H9 (cell line): ENCODE measurements at regions not wholly inside any gene's neighbourhood (a gene's known extent, or its start where the extent isn't known, plus 50 kb on each side); places are given as distances from the start of the nearest gene placed in this dataset.

ENCODE experiments used
- DNase-seq: peaks from one replicate; pipeline ENCODE4 v3.0.0-alpha.2; 2017
- H2AFZ ChIP-seq: one replicate; pipeline ENCODE4 v1.6.1; 2013; ENCODE audit warnings: mild to moderate bottlenecking, low read length, control low read depth, moderate library complexity
- H2AK5ac ChIP-seq: 2 replicates; pipeline ENCODE4 v1.6.1; 2013; ENCODE audit warnings: low read length, control low read depth, mixed read lengths; ENCODE audit not compliant: insufficient read length
- H2BK120ac ChIP-seq: one replicate; pipeline ENCODE4 v1.6.1; 2013; ENCODE audit warnings: low read depth, mild to moderate bottlenecking, low read length, control low read depth, inconsistent platforms; ENCODE audit not compliant: poor library complexity, severe bottlenecking
- H2BK12ac ChIP-seq: 2 replicates; pipeline ENCODE4 v1.6.1; 2013; ENCODE audit warnings: low read length, control low read depth, mixed read lengths, low read depth; ENCODE audit not compliant: insufficient read length
- H2BK15ac ChIP-seq: 2 replicates; pipeline ENCODE4 v1.6.1; 2013; ENCODE audit warnings: low read depth, low read length, control low read depth
- H2BK20ac ChIP-seq: one replicate; pipeline ENCODE4 v1.6.1; 2013; ENCODE audit warnings: low read depth, mild to moderate bottlenecking, low read length, control low read depth, inconsistent platforms; ENCODE audit not compliant: poor library complexity, severe bottlenecking
- H2BK5ac ChIP-seq: 2 replicates; pipeline ENCODE4 v1.6.1; 2013; ENCODE audit warnings: low read length, control low read depth, mixed read lengths; ENCODE audit not compliant: insufficient read length
- H3K14ac ChIP-seq: 2 replicates; pipeline ENCODE4 v1.6.1; 2013; ENCODE audit warnings: low read length, control low read depth; ENCODE audit not compliant: insufficient read depth
- H3K18ac ChIP-seq: 2 replicates; pipeline ENCODE4 v1.6.1; 2013; ENCODE audit warnings: low read depth, mild to moderate bottlenecking, mixed read lengths, low read length, control low read depth; ENCODE audit not compliant: insufficient read length
- H3K23ac ChIP-seq: 2 replicates; pipeline ENCODE4 v1.6.1; 2013; ENCODE audit warnings: low read length, control low read depth, mixed read lengths, low read depth; ENCODE audit not compliant: insufficient read length
- H3K23me2 ChIP-seq: 2 replicates; pipeline ENCODE4 v1.6.1; 2013; ENCODE audit warnings: low read depth, mild to moderate bottlenecking, mixed read lengths, low read length, control low read depth; ENCODE audit not compliant: insufficient read length, poor library complexity, severe bottlenecking
- H3K27ac ChIP-seq: 2 replicates; pipeline ENCODE4 v1.5.1; 2013; ENCODE audit warnings: low read length, control low read depth, mixed read lengths, low read depth; ENCODE audit not compliant: insufficient read length
- H3K27me3 ChIP-seq: 2 replicates; pipeline ENCODE4 v1.6.1; 2013; ENCODE audit warnings: low read length, control low read depth, inconsistent platforms; ENCODE audit not compliant: insufficient read depth
- H3K4ac ChIP-seq: 2 replicates; pipeline ENCODE4 v1.6.1; 2013; ENCODE audit warnings: low read depth, mild to moderate bottlenecking, control low read depth, inconsistent platforms, low read length, moderate library complexity
- H3K4me1 ChIP-seq: 2 replicates; pipeline ENCODE4 v1.6.1; 2013; ENCODE audit warnings: low read length, control low read depth, inconsistent platforms; ENCODE audit not compliant: insufficient read depth
- H3K4me2 ChIP-seq: 2 replicates; pipeline ENCODE4 v1.6.1; 2013; ENCODE audit warnings: low read length, control low read depth, mixed read lengths; ENCODE audit not compliant: insufficient read length, insufficient read depth
- H3K56ac ChIP-seq: 2 replicates; pipeline ENCODE4 v1.6.1; 2013; ENCODE audit warnings: low read depth, mild to moderate bottlenecking, mixed read lengths, low read length, control low read depth; ENCODE audit not compliant: insufficient read length
- H3K79me1 ChIP-seq: 2 replicates; pipeline ENCODE4 v1.6.1; 2013; ENCODE audit warnings: low read depth, mild to moderate bottlenecking, moderate library complexity, low read length, control low read depth, inconsistent platforms; ENCODE audit not compliant: insufficient read depth, poor library complexity, severe bottlenecking
- H3K79me2 ChIP-seq: 2 replicates; pipeline ENCODE4 v1.6.1; 2013; ENCODE audit warnings: low read length, control low read depth, inconsistent platforms; ENCODE audit not compliant: insufficient read depth
- H3K9ac ChIP-seq: 2 replicates; pipeline ENCODE4 v1.6.1; 2013; ENCODE audit warnings: low read length, control low read depth, mixed read lengths; ENCODE audit not compliant: insufficient read length; ENCODE audit errors: extremely low read depth
- H3K9me3 ChIP-seq: one replicate; pipeline ENCODE4 v1.6.1; 2013; ENCODE audit warnings: low read depth, low read length, inconsistent platforms; ENCODE audit not compliant: control insufficient read depth
- H3T11ph ChIP-seq: one replicate; pipeline ENCODE4 v1.6.1; 2013; ENCODE audit warnings: mild to moderate bottlenecking, low read length, control low read depth, inconsistent platforms
- H4K20me1 ChIP-seq: one replicate; pipeline ENCODE4 v1.6.1; 2013; ENCODE audit not compliant: control insufficient read depth, insufficient read length, insufficient read depth
- H4K5ac ChIP-seq: 2 replicates; pipeline ENCODE4 v1.6.1; 2013; ENCODE audit warnings: low read depth, mild to moderate bottlenecking, mixed read lengths, low read length, control low read depth; ENCODE audit not compliant: insufficient read length
- H4K8ac ChIP-seq: replicated peaks from 2 replicates; pipeline ENCODE4 v1.6.1; 2013; ENCODE audit warnings: low read length, control low read depth, mixed read lengths, low read depth; ENCODE audit not compliant: insufficient read length
- H4K91ac ChIP-seq: 2 replicates; pipeline ENCODE4 v1.6.1; 2013; ENCODE audit warnings: low read depth, mild to moderate bottlenecking, moderate library complexity, mixed read lengths, low read length, control low read depth; ENCODE audit not compliant: insufficient read length
- H3K27ac Mint-ChIP-seq, 3 experiments: 2 replicates in 2 of 3; 3 replicates in 1 of 3; pipeline ENCODE4 v1.8.0; 2020 to 2021; ENCODE audit warnings: mixed read lengths in 3 of 3, mild to moderate bottlenecking in 1 of 3, moderate library complexity in 1 of 3
- H3K27me3 Mint-ChIP-seq: 2 replicates; pipeline ENCODE4 v1.8.0; 2021; ENCODE audit warnings: low read depth, mild to moderate bottlenecking, moderate library complexity, mixed read lengths
- H3K36me3 Mint-ChIP-seq, 3 experiments: 2 replicates in 2 of 3; 3 replicates in 1 of 3; pipeline ENCODE4 v1.8.0; 2020 to 2021; ENCODE audit warnings: low read depth in 3 of 3, mixed read lengths in 3 of 3; ENCODE audit not compliant: insufficient read depth in 1 of 3
- H3K4me1 Mint-ChIP-seq, 2 experiments: 2 replicates each; pipeline ENCODE4 v1.8.0; 2020; ENCODE audit warnings: mixed read lengths in 2 of 2
- H3K4me3 Mint-ChIP-seq, 2 experiments: 2 replicates in 1 of 2; 3 replicates in 1 of 2; pipeline ENCODE4 v1.8.0; 2020 to 2021; ENCODE audit warnings: mild to moderate bottlenecking in 2 of 2, mixed read lengths in 2 of 2, moderate library complexity in 1 of 2
- H3K9me3 Mint-ChIP-seq, 2 experiments: 2 replicates in 1 of 2; 3 replicates in 1 of 2; pipeline ENCODE4 v1.8.0; 2020; ENCODE audit warnings: mild to moderate bottlenecking in 2 of 2, mixed read lengths in 2 of 2, moderate library complexity in 1 of 2
- WGBS: extraction: QIAGEN DNeasy Blood & Tissue Kit; methylation state at CpG from one replicate; pipeline ENCODE4 v1.1.7; 2013; ENCODE audit warnings: missing lambda C conversion rate, low lambda C conversion rate, mixed read lengths; ENCODE audit not compliant: insufficient read length; ENCODE audit errors: extremely low coverage; 5-methylcytosine and 5-hydroxymethylcytosine counted together
- TF ChIP-seq, protein P1 (sequence below): fragments of 200-600 bp; sonication (generic); conservative IDR thresholded peaks from 3 replicates; pipeline ENCODE4 v1.8.0; 2021; ENCODE audit warnings: antibody characterized with exemption, mild to moderate bottlenecking

DNA sequence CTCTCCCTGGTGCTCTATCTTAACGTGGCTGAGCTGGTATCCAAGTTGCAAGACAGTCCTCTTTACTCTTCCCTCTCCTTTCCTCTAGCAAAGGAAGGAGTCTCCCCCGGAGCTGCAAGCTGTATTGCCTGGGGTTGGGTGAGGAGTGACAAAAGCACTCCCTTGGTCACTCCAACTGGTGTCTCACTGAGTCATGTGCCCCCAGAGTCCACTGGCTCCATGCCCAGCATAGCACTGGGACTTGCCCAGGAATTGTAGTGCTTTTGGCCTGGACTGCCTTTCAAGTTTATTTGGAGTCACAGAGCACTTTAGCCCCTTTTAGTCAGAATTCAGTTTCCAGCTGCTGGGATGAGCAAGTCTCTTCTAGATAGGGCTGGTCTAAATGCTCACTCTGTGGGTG is 82.6 kb upstream of the FST start:
- H2BK120ac ChIP-seq, result no peak overlapping the region
- H3K23ac ChIP-seq, result no peak overlapping the region
- Mint-ChIP-seq H3K27ac (peak overlapping the region in 1 of 3 experiments; percentile 41; a peak in 1 of 7 replicates), H3K27me3 (no peaks in the 10 kb centered on the region), H3K4me3 (no peak overlapping the region), H3K36me3 (no peaks in the 10 kb centered on the region; a peak in 1 of 7 replicates), H3K9me3 (no peaks in the 10 kb centered on the region), H3K4me1 (peaks cover 2 to 12% of the 10 kb centered on the region in 2 experiments; a peak in 1 of 4 replicates)
- H2BK20ac ChIP-seq, result no peak overlapping the region
- no peak overlapping the region for H2BK15ac ChIP-seq
- no peaks in the 10 kb centered on the region for H3K23me2 ChIP-seq
- H2BK5ac ChIP-seq, result no peak overlapping the region
- H2AK5ac ChIP-seq, result no peak overlapping the region
- no peak overlapping the region for H3K18ac ChIP-seq
- H2BK12ac ChIP-seq, result no peak overlapping the region
- no peaks in the 10 kb centered on the region for H3K79me1 ChIP-seq
- no peak overlapping the region for H3K4me2 ChIP-seq
- no peak overlapping the region for H4K91ac ChIP-seq
- H3K27me3 ChIP-seq, result no peaks in the 10 kb centered on the region
- DNase-seq, result no peak
- no peak overlapping the region for H4K8ac ChIP-seq
- H3K79me2 ChIP-seq, result no peaks in the 10 kb centered on the region
- H4K20me1 ChIP-seq, result no peaks in the 10 kb centered on the region
- no peak overlapping the region for H3K14ac ChIP-seq
- TF ChIP-seq, protein P1, sequence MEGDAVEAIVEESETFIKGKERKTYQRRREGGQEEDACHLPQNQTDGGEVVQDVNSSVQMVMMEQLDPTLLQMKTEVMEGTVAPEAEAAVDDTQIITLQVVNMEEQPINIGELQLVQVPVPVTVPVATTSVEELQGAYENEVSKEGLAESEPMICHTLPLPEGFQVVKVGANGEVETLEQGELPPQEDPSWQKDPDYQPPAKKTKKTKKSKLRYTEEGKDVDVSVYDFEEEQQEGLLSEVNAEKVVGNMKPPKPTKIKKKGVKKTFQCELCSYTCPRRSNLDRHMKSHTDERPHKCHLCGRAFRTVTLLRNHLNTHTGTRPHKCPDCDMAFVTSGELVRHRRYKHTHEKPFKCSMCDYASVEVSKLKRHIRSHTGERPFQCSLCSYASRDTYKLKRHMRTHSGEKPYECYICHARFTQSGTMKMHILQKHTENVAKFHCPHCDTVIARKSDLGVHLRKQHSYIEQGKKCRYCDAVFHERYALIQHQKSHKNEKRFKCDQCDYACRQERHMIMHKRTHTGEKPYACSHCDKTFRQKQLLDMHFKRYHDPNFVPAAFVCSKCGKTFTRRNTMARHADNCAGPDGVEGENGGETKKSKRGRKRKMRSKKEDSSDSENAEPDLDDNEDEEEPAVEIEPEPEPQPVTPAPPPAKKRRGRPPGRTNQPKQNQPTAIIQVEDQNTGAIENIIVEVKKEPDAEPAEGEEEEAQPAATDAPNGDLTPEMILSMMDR, result no peak
- no peak overlapping the region for H3T11ph ChIP-seq
- no peak overlapping the region for H2AFZ ChIP-seq
- H3K56ac ChIP-seq, result no peak overlapping the region
- H3K4me1 ChIP-seq, result no peaks in the 10 kb centered on the region
- H4K5ac ChIP-seq, result no peak overlapping the region
- no peak overlapping the region for H3K27ac ChIP-seq
- H3K9ac ChIP-seq, result no peak overlapping the region
- H3K9me3 ChIP-seq, result no peaks in the 10 kb centered on the region
- no CpG with 5 or more reads among the region's 2 CpGs for WGBS
- H3K4ac ChIP-seq, result no peak overlapping the region
